ENCODE measurements at regions not wholly inside any gene's neighbourhood (a gene's known extent, or its start where the extent isn't known, plus 50 kb on each side); places are given as distances from the start of the nearest gene placed in this dataset.

DNA sequence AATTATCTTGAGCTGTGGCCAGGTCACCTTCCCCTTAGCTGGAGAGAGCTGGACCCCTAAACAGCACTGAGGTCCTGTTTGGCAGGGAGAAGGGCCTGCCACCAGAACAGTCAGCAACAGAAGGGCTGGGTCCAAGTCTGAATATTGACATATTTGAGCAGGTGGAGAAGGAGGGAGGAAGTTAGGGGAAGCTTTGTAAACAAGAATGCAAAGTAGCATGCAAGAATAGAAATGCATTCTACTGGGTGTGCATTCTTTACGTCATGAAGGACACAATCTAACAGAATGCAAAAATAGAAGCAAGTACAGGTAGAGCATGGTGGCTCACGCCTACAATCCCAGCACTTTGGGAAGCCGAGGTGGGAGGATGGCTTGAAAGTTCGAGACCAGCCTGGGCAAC, 100.5 kb downstream of the QRSL1 start:
- no peak for TF ChIP-seq GATA3 (IDR thresholded peaks at IDR 0.05; ENCODE audit: low read depth, low read length)
- no peak for TF ChIP-seq GATA2 (IDR thresholded peaks at IDR 0.05; ENCODE audit: low read depth, low read length)

Measured in SH-SY5Y (cell line).